CD4-positive, CD25-positive, alpha-beta regulatory T cell (primary cell): ENCODE measurements at regions not wholly inside any gene's neighbourhood (a gene's known extent, or its start where the extent isn't known, plus 50 kb on each side); places are given as distances from the start of the nearest gene placed in this dataset.

Source experiments
- ATAC-seq, 2 donors: fragments of 150-1000 bp; cut with Tn5 transposase; one replicate each; pipeline ENCODE4 v1.10.0; 2021; ENCODE audit warnings: low read depth in 2 of 2, moderate number of reproducible peaks in 2 of 2, moderate library complexity in 1 of 2
- DNase-seq, 3 donors: peaks; one replicate each; pipeline versions ENCODE4 v3.0.0 to v3.0.0-alpha.2; 2012 to 2022; ENCODE audit warnings: mixed read lengths in 1 of 3
- H3K27ac ChIP-seq: one replicate; pipeline ENCODE4 v1.7.0; 2013; ENCODE audit warnings: mild to moderate bottlenecking, low read length; ENCODE audit not compliant: insufficient read depth, poor library complexity, severe bottlenecking
- H3K27me3 ChIP-seq: one replicate; pipeline ENCODE4 v1.7.0; 2013; ENCODE audit warnings: low read length; ENCODE audit not compliant: control insufficient read depth, insufficient read depth
- H3K36me3 ChIP-seq: one replicate; pipeline ENCODE4 v1.7.0; 2013; ENCODE audit warnings: mild to moderate bottlenecking, low read length, moderate library complexity; ENCODE audit not compliant: control insufficient read depth, insufficient read depth
- H3K4me1 ChIP-seq: 2 replicates; pipeline ENCODE4 v1.7.0; 2013; ENCODE audit warnings: mild to moderate bottlenecking, low read length; ENCODE audit not compliant: insufficient read depth, control insufficient read depth, poor library complexity, severe bottlenecking
- H3K4me3 ChIP-seq: one replicate; pipeline ENCODE4 v1.7.0; 2013; ENCODE audit warnings: low read depth, mild to moderate bottlenecking, low read length, moderate library complexity
- H3K9me3 ChIP-seq, 2 experiments: 1 replicate in 1 of 2; 2 replicates in 1 of 2; pipeline ENCODE4 v1.7.0; 2013; ENCODE audit warnings: low read length in 2 of 2, mild to moderate bottlenecking in 1 of 2, moderate library complexity in 1 of 2; ENCODE audit not compliant: control insufficient read depth in 2 of 2
- H3K27ac Mint-ChIP-seq, 3 donors: one replicate each; pipeline ENCODE4 v1.8.0; 2020 to 2022; ENCODE audit warnings: mild to moderate bottlenecking in 3 of 3, mixed read lengths in 3 of 3, moderate library complexity in 2 of 3
- H3K27me3 Mint-ChIP-seq: one replicate; pipeline ENCODE4 v1.8.0; 2022; ENCODE audit warnings: mild to moderate bottlenecking, mixed read lengths
- H3K36me3 Mint-ChIP-seq: one replicate; pipeline ENCODE4 v1.8.0; 2020; ENCODE audit warnings: mixed read lengths
- H3K4me1 Mint-ChIP-seq, 4 donors: one replicate each; pipeline ENCODE4 v1.8.0; 2020 to 2022; ENCODE audit warnings: mixed read lengths in 4 of 4, mild to moderate bottlenecking in 1 of 4
- H3K4me3 Mint-ChIP-seq, 4 donors: one replicate each; pipeline ENCODE4 v1.8.0; 2020 to 2022; ENCODE audit warnings: mild to moderate bottlenecking in 4 of 4, mixed read lengths in 4 of 4, moderate library complexity in 3 of 4
- H3K9me3 Mint-ChIP-seq, 7 donors: one replicate each; pipeline ENCODE4 v1.8.0; 2020 to 2022; ENCODE audit warnings: mixed read lengths in 7 of 7, mild to moderate bottlenecking in 3 of 7, moderate library complexity in 2 of 7

DNA sequence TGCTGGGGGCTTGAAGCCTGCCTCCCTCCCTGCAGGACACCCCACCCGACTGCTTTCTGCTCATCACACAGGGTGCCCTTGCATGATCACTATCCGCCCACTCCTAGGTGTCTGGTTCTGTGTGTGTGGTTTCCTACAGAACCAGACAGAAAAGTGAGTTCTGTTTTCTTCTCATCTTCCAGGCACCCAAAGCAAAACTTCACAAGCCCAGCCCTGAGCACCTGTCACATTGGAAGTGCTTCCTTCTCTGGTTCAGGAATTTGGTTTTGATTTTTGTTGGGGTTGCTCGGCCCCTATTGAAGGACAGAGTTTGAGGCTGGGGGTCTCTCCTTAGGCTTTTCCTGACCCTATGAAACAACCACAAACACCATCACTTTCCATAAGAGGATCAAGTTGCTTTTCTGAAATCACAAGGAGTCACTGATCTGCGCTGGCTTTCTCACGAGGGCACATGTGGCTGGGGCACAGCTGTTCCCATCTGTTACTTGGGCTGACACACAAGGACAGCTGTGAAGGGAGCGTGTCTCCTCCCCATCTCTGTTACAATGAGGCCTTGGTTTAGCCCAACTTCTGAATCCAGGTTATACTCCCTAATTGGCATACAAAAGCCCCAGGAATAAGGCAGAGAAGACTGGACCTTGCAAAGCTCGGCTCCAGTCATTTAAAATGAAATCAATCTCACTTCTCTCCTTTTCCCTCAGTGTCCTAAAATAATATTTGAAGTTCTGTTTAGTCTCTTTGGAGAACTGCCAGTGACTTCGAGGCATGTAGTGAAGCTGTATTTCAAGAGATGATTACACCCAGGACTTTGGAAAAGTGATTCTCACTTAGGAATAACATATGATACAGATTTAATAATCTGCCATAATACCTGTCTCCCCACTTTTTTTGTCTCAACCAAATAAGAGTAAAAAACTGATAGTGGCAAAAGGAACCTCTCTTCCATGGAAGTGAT, 213.1 kb upstream of the GAS1 start:
- H3K36me3 Mint-ChIP-seq: no peaks in the 10 kb centered on the region
- no peak overlapping the region for H3K4me3 ChIP-seq
- no peaks in the 10 kb centered on the region for H3K27me3 ChIP-seq
- peaks cover 0 to 4% (median 0%) of the 10 kb centered on the region in 7 donors for H3K9me3 Mint-ChIP-seq
- H3K27ac Mint-ChIP-seq: no peak overlapping the region
- no peak for ATAC-seq
- H3K4me3 Mint-ChIP-seq: no peak overlapping the region
- no peaks in the 10 kb centered on the region for H3K4me1 Mint-ChIP-seq
- DNase-seq: no peak
- H3K9me3 ChIP-seq: no peaks in the 10 kb centered on the region
- no peaks in the 10 kb centered on the region for H3K4me1 ChIP-seq
- H3K27ac ChIP-seq: no peak overlapping the region
- H3K27me3 Mint-ChIP-seq: peaks cover 6% of the 10 kb centered on the region
- no peaks in the 10 kb centered on the region for H3K36me3 ChIP-seq

DNA sequence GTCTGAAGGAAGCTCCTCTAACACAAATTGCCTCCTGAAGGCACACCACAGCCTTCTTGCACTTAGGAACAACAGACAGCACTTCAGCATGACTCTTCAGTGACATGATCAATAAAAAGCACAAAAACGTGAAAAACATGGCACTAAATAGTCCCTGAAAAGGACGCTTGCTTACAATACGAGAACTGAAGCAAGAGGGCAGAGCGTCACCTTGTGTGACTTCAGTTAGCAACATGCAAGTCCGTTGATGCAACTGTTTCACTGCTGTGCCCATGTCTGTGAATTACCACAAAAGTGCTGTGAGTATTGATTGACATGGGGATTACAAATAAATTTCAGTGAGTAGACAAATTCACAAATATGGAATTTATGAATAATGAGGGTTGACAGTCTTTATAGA, 219.9 kb upstream of the GAS1 start:
- no peaks in the 10 kb centered on the region for H3K27me3 ChIP-seq
- no peaks in the 10 kb centered on the region for H3K36me3 Mint-ChIP-seq
- ATAC-seq (no peak), DNase-seq (no peak)
- no peaks in the 10 kb centered on the region for H3K4me1 ChIP-seq
- no peak overlapping the region for H3K27ac Mint-ChIP-seq
- no peak overlapping the region for H3K27ac ChIP-seq
- H3K36me3 ChIP-seq: no peaks in the 10 kb centered on the region
- H3K4me3 Mint-ChIP-seq: no peak overlapping the region
- no peak overlapping the region for H3K4me3 ChIP-seq
- no peaks in the 10 kb centered on the region for H3K27me3 Mint-ChIP-seq
- peaks cover 0 to 3% (median 0%) of the 10 kb centered on the region in 7 donors for H3K9me3 Mint-ChIP-seq
- H3K4me1 Mint-ChIP-seq: no peaks in the 10 kb centered on the region
- H3K9me3 ChIP-seq: no peaks in the 10 kb centered on the region

GRCh38 chr9:87167582-87167981, 220.3 kb upstream of the GAS1 start:
- ATAC-seq (no peak), DNase-seq (no peak)
- Mint-ChIP-seq H3K9me3 (peaks cover 0 to 3% (median 0%) of the 10 kb centered on the region in 7 donors), H3K4me1 (no peaks in the 10 kb centered on the region), H3K27me3 (no peaks in the 10 kb centered on the region), H3K4me3 (no peak overlapping the region), H3K36me3 (no peaks in the 10 kb centered on the region), H3K27ac (no peak overlapping the region)
- Histone ChIP-seq H3K9me3 (no peaks in the 10 kb centered on the region), H3K4me3 (no peak overlapping the region), H3K27me3 (no peaks in the 10 kb centered on the region), H3K36me3 (no peaks in the 10 kb centered on the region), H3K4me1 (no peaks in the 10 kb centered on the region), H3K27ac (no peak overlapping the region)

DNA sequence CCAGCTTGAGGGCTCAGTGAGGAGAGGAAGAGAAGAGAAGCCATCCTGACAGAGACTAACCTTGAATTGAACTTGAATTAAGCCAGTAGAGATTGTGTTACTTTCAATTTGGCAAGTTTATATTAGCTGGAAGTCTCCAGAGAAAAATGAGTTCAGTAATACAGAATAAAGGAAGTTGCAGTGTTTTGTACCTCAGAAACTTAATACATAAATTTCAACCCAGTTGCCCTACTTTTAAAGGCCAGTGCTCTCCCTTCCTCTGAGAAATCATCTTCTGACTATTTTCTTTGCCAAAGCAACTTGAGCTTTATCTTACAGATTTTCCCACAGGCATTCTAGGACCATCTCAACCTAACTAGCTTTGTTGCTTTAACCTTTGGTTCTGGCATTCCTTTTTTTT, 231.0 kb upstream of the GAS1 start:
- Histone ChIP-seq H3K27me3 (no peaks in the 10 kb centered on the region), H3K4me3 (no peak overlapping the region), H3K27ac (no peak overlapping the region), H3K4me1 (no peaks in the 10 kb centered on the region), H3K9me3 (no peaks in the 10 kb centered on the region), H3K36me3 (no peaks in the 10 kb centered on the region)
- H3K27ac Mint-ChIP-seq: no peak overlapping the region
- no peak overlapping the region for H3K4me3 Mint-ChIP-seq
- DNase-seq: no peak
- no peak for ATAC-seq
- no peaks in the 10 kb centered on the region for H3K36me3 Mint-ChIP-seq
- peaks cover 4% of the 10 kb centered on the region for H3K27me3 Mint-ChIP-seq
- peaks cover 0 to 5% (median 3%) of the 10 kb centered on the region in 7 donors for H3K9me3 Mint-ChIP-seq
- H3K4me1 Mint-ChIP-seq: no peaks in the 10 kb centered on the region

DNA sequence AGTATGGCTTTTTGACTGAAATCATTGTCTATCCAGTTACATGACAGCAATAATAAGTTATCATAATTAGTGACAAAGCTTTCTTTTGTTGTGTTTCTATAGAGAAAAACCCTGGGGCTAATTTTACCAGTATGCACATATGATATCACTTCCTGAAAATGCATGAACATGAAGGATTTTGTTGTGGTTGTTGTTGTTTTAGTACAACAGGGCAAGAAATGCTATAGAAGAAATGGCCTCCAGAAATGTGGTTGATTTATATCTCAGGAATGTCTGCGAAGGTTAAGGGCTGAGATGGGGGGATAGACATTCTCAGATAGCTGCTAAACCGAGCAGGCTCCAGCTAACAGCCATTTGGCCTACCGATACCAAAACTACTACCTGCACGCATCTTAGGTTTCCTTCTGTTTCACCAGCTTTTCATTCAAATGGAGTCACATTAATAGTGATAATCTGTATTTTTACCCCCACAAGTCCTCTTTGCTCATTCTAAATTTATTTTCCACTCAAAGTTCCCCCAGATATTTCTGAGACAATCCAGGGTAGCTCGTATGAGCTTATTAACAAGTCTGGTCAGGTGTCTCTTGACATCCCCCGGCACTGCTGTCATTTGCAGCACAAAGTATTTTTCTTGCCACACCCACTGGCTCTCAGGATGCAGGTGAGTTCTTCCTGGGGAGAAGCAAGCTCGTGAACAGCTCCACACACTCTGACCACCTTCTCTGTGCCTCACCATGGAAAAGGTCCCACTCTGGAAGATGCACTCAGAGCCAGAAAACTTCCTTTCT, 232.4 kb upstream of the GAS1 start:
- DNase-seq (no peak), ATAC-seq (no peak)
- no peak overlapping the region for H3K27ac ChIP-seq
- peaks cover 0 to 4% (median 3%) of the 10 kb centered on the region in 7 donors for H3K9me3 Mint-ChIP-seq
- H3K27ac Mint-ChIP-seq: no peak overlapping the region
- no peaks in the 10 kb centered on the region for H3K4me1 ChIP-seq
- H3K4me3 Mint-ChIP-seq: no peak overlapping the region
- no peaks in the 10 kb centered on the region for H3K27me3 ChIP-seq
- no peaks in the 10 kb centered on the region for H3K9me3 ChIP-seq
- no peak overlapping the region for H3K4me3 ChIP-seq
- H3K36me3 ChIP-seq: no peaks in the 10 kb centered on the region
- H3K36me3 Mint-ChIP-seq: no peaks in the 10 kb centered on the region
- H3K27me3 Mint-ChIP-seq: peaks cover 4% of the 10 kb centered on the region
- H3K4me1 Mint-ChIP-seq: no peaks in the 10 kb centered on the region

DNA sequence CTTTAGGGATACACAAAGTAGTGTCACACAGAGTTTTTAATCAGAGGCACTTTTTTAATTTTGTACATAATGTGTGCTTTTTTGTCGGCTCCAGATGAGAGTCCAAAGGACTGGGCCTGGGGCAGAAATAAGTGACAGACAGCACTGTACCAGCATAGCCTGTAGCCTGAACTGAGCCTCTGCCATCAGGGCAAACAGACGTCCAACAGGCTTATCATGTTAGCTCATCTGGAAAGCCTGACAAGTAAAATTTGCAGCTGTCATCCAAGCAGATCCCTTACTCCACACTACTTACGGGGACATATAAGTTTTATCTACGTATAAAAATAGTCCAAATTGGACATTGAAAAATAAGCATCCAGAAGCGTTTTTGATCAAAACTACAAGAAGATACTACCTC, 233.1 kb upstream of the GAS1 start:
- DNase-seq: no peak
- Histone ChIP-seq H3K27ac (no peak overlapping the region), H3K36me3 (no peaks in the 10 kb centered on the region), H3K9me3 (no peaks in the 10 kb centered on the region), H3K4me1 (no peaks in the 10 kb centered on the region), H3K27me3 (no peaks in the 10 kb centered on the region), H3K4me3 (no peak overlapping the region)
- H3K4me3 Mint-ChIP-seq: no peak overlapping the region
- H3K36me3 Mint-ChIP-seq: no peaks in the 10 kb centered on the region
- H3K9me3 Mint-ChIP-seq: peaks cover 0 to 4% (median 3%) of the 10 kb centered on the region in 7 donors
- no peak overlapping the region for H3K27ac Mint-ChIP-seq
- H3K27me3 Mint-ChIP-seq: peaks cover 4% of the 10 kb centered on the region
- H3K4me1 Mint-ChIP-seq: no peaks in the 10 kb centered on the region
- ATAC-seq: no peak

DNA sequence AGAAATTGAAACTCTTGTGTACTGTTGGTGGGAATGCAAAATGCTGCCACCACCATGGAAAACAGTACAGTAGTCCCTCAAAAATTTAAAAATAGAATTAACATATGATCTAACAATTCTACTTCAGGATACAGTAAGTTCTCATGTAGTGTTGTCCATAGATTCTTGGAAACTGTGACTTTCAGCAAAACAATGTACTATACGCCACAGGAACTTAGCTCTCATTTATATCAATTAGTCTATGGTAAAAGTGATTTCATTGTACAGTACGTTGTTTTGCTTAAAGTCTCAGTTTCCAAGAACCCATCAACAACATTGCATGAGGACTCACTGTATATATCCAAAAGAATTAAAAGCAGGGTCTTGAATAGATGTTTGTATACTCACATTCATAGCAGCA, 233.5 kb upstream of the GAS1 start:
- H3K27me3 ChIP-seq: no peaks in the 10 kb centered on the region
- no peak for ATAC-seq
- Mint-ChIP-seq H3K27me3 (peaks cover 4% of the 10 kb centered on the region), H3K27ac (no peak overlapping the region), H3K4me3 (no peak overlapping the region), H3K9me3 (peaks cover 0 to 6% (median 3%) of the 10 kb centered on the region in 7 donors), H3K4me1 (no peaks in the 10 kb centered on the region), H3K36me3 (no peaks in the 10 kb centered on the region)
- no peak overlapping the region for H3K27ac ChIP-seq
- no peak overlapping the region for H3K4me3 ChIP-seq
- no peaks in the 10 kb centered on the region for H3K36me3 ChIP-seq
- no peaks in the 10 kb centered on the region for H3K9me3 ChIP-seq
- H3K4me1 ChIP-seq: no peaks in the 10 kb centered on the region
- DNase-seq: no peak
